Mucosa of rectum (tissue), 2 donors: ENCODE measurements at regions not wholly inside any gene's neighbourhood (a gene's known extent, or its start where the extent isn't known, plus 50 kb on each side); places are given as distances from the start of the nearest gene placed in this dataset.
"Not testable (repeated sequence)": the region's sequence is repeated elsewhere in the genome, so short reads cannot be mapped to it uniquely, and the experiment has no call there.

Experiments
- H3K27ac ChIP-seq, 2 donors: one replicate each; pipeline ENCODE4 v1.7.0; 2013; ENCODE audit warnings: inconsistent platforms in 2 of 2, low read depth in 2 of 2, low read length in 2 of 2
- H3K27me3 ChIP-seq, 2 donors: one replicate each; pipeline ENCODE4 v1.7.0; 2013; ENCODE audit warnings: low read length in 2 of 2; ENCODE audit not compliant: control insufficient read depth in 2 of 2, insufficient read depth in 2 of 2
- H3K36me3 ChIP-seq, 2 donors: one replicate each; pipeline ENCODE4 v1.7.0; 2013; ENCODE audit warnings: low read length in 2 of 2; ENCODE audit not compliant: control insufficient read depth in 2 of 2, insufficient read depth in 2 of 2
- H3K4me1 ChIP-seq, 2 donors: one replicate each; pipeline ENCODE4 v1.7.0; 2013; ENCODE audit warnings: low read length in 2 of 2, mild to moderate bottlenecking in 1 of 2; ENCODE audit not compliant: control insufficient read depth in 2 of 2, insufficient read depth in 2 of 2
- H3K4me3 ChIP-seq, 2 donors: one replicate each; pipeline ENCODE4 v1.7.0; 2013; ENCODE audit warnings: low read length in 2 of 2
- H3K9ac ChIP-seq, 2 donors: one replicate each; pipeline ENCODE4 v1.7.0; 2013; ENCODE audit warnings: low read length in 2 of 2, low read depth in 1 of 2, mild to moderate bottlenecking in 1 of 2
- H3K9me3 ChIP-seq, 2 donors: one replicate each; pipeline ENCODE4 v1.7.0; 2013; ENCODE audit warnings: low read length in 2 of 2; ENCODE audit not compliant: control insufficient read depth in 2 of 2
- donor health status: healthy.
- donor health status: Normal muscosa, but diverticular disease.

DNA sequence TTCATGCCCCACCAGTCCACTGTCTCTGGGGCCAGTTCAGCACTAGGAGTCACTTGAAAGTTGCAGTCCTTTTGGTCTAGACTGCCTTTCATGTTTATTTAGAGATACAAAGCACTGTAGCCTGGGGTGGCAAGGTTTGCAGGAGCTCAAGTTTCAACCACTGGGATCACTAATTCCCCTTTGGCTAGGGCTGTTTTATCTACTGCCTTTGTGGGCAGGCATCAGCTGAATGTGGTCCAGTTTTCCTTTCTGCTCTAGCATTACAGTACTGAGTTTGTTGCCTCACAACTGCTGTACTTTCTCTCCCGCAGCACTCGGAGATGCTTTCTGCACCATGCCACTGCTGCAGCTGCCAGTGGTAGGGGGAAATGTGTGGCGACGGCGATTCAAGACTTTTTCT, 222.3 kb upstream of the HDX start:
- no peaks in the 10 kb centered on the region for H3K9me3 ChIP-seq
- H3K4me1 ChIP-seq = no peaks in the 10 kb centered on the region
- no peak overlapping the region for H3K4me3 ChIP-seq
- H3K9ac ChIP-seq = no peak overlapping the region
- no peaks in the 10 kb centered on the region for H3K36me3 ChIP-seq
- no peaks in the 10 kb centered on the region for H3K27me3 ChIP-seq
- H3K27ac ChIP-seq = no peak overlapping the region

DNA sequence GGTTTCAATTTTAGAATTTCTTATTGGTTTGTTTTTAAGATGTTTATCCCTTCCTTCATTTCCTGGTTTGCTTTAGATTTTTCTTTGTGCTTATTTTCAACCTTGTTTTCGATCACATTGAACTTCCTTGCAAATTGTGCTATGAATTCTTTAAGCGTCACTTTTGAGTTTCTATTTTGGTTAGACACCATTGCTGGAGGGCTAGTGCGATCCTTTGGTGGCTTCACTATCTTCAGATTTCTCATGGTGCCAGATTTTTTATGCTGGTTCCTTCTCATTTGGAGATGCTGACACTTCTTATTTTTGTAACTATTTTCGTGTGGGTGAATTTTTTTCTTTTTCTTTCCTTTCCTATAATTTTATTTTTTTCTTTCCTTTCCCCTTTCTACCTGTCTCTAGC, 227.2 kb upstream of the HDX start:
- Histone ChIP-seq H3K4me3 (no peak overlapping the region), H3K9me3 (no peaks in the 10 kb centered on the region), H3K27me3 (no peaks in the 10 kb centered on the region), H3K36me3 (no peaks in the 10 kb centered on the region), H3K9ac (no peak overlapping the region), H3K27ac (no peak overlapping the region), H3K4me1 (no peaks in the 10 kb centered on the region)

DNA sequence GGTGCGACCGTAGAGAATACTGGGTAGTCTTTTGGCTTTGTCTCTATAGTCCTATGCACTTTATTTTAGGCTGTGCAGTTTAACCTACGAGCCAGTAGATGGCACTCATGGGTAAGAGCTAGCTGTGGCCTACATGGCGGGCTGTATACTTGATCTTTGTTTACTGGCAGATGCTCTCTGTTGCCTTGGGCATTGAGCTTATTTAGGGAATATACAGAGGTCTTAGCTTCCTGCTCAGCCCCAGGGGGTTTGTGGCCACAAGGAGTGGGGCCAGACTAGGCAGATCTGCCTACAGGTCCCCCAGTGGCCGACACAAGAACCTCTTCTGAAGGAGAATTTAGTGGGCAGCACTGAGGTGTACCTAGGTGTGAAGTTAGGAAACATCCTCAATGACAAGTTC, 227.6 kb upstream of the HDX start:
- Histone ChIP-seq H3K9ac (no peak overlapping the region), H3K27me3 (no peaks in the 10 kb centered on the region), H3K4me1 (no peaks in the 10 kb centered on the region), H3K9me3 (no peaks in the 10 kb centered on the region), H3K4me3 (no peak overlapping the region), H3K27ac (no peak overlapping the region), H3K36me3 (no peaks in the 10 kb centered on the region)

DNA sequence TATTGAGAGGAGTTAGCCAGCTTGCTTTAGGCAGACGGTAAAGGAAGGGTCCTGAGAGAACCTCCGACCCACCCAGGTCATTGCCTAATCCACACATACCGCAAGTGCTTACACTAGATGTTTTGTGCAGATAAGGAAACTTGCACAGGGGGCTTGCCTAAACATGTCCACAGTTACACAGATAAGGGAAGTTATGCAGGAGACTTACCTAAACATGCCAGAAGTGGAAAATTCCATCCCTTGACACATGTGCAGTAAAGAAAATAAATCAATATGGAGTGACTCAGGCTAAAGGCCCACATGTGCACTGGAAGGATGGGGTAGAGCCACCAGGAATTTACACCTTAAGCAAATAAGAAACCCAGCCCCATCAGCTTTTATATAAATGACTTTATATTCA, 232.8 kb upstream of the HDX start:
- Histone ChIP-seq H3K4me3 (no peak overlapping the region), H3K27ac (no peak overlapping the region), H3K27me3 (no peaks in the 10 kb centered on the region), H3K36me3 (no peaks in the 10 kb centered on the region), H3K4me1 (peaks cover 0 to 2% of the 10 kb centered on the region in 2 donors), H3K9ac (no peak overlapping the region), H3K9me3 (no peaks in the 10 kb centered on the region)

DNA sequence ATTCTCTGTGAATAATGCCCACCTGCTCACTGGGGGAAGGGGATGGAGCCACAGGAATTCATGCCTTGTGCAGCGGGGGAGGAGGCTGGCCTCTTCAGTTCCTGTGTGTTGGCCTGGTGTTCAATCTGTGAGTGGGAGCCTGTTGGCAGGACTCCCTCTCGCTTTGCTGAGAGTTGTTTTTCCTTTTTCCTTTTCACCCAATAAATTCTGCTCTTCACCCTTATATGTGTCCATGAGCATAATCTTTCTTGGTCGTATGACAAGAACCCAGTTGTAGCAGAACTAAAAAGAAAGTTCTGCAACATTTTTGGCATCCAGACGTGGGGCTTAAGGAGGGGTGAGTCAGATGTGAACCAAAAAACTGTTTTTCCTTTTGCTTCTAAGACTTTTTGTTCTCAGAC, 235.2 kb upstream of the HDX start:
- Histone ChIP-seq H3K9ac (no peak overlapping the region), H3K4me3 (no peak overlapping the region), H3K27me3 (no peaks in the 10 kb centered on the region), H3K36me3 (no peaks in the 10 kb centered on the region), H3K4me1 (peaks cover 0 to 2% of the 10 kb centered on the region in 2 donors), H3K9me3 (no peaks in the 10 kb centered on the region), H3K27ac (no peak overlapping the region)

DNA sequence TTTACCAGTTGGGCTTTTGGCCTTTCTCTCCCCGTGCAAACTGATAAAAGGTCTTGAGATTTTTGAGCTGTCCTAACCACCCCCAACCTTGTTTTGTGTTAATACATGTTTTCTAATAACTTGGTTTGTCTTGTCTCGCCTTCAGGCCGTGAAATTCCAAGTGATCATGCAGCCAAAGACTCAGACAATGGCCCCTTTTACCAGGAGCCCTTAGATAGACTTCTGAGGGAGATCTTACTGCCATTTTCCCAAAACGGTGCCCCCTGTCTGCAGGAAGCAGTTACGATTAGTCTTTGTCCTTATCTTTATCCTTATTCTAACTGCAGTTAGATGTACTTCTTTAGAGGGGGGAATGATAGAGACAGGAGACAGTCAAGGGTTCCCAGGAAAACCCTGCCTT, 245.3 kb upstream of the HDX start:
- H3K27ac ChIP-seq = no peak overlapping the region
- no peaks in the 10 kb centered on the region for H3K27me3 ChIP-seq
- peaks cover 0 to 2% of the 10 kb centered on the region in 2 donors for H3K4me1 ChIP-seq
- H3K36me3 ChIP-seq = no peaks in the 10 kb centered on the region
- no peaks in the 10 kb centered on the region for H3K9me3 ChIP-seq
- H3K9ac ChIP-seq = no peak overlapping the region
- no peak overlapping the region for H3K4me3 ChIP-seq

DNA sequence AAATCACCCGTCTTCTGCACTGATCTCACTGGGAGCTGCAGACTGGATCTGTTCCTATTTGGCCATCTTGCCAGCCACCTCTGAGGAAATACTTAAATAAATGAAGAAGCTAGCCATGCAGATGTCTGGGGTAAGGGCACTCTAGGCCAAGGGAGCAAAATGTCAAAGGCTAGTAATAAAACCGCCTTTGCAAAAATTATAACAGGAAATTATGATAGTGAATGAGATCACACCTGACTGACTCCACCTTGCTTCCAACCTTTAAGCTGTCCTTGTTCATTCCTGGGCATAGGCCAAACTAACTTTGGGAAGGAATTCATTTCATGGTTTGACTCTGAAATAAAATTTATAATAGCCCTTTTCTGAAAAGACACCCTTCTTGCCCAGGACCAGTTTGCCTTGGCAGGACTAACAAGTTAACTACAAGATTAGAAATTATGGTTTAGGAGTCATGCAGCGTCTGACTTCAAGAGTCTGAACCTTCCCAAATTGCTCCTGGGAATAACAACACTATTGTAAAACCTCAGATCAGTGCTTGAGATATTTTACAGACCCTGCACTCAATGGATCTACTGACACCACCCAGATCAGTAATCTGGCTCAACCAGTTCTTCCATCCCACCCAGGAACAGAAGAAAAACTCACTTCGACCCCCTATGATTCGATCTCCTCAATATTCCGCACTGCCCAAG, 246.9 kb upstream of the HDX start:
- Histone ChIP-seq H3K27me3 (no peaks in the 10 kb centered on the region), H3K9me3 (no peaks in the 10 kb centered on the region), H3K36me3 (no peaks in the 10 kb centered on the region), H3K9ac (no peak overlapping the region), H3K4me1 (peaks cover 0 to 2% of the 10 kb centered on the region in 2 donors), H3K4me3 (no peak overlapping the region), H3K27ac (peak overlapping the region in 1 of 2 donors; percentile 55)

DNA sequence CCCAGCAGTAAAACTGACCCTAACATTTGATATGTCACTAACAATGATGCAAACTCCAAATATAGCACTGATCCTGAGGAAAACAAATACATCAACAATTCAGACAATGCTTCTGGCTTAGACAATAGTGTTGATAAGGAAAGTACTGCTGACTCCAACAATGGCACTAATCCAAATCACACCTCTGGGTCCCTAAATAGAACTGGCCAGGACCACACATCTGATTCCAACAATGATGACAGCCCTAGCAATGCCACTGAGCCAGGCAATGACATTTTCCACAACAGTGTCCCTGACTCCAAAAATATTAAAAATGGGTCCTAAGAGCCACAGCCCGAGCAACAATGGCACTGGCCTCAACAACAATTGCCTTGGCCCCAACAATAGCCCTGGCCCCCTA, 243.1 kb upstream of the APOOL start:
- no peaks in the 10 kb centered on the region for H3K36me3 ChIP-seq
- H3K9ac ChIP-seq = no peak overlapping the region
- H3K27me3 ChIP-seq = no peaks in the 10 kb centered on the region
- H3K27ac ChIP-seq = no peak overlapping the region
- no peaks in the 10 kb centered on the region for H3K4me1 ChIP-seq
- no peak overlapping the region for H3K4me3 ChIP-seq
- no peaks in the 10 kb centered on the region for H3K9me3 ChIP-seq

DNA sequence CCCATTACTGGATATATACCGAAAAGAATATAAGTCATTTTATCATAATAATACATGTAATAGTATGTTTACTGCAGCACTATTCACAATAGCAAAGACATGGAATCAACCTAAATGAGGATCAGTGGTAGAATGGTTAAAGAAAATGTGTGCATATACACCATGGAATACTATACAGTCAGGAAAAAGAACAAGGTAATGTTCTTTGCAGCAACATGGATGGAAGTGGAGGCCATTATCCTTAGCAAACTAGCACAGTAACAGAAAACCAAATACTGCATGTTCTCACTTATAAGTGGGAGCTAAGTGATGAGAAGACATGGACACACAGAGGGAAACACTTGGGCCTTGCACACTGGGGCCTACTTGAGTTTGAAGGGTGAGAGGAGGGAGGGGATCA, 207.4 kb upstream of the APOOL start:
- no peaks in the 10 kb centered on the region for H3K36me3 ChIP-seq
- H3K9me3 ChIP-seq = no peaks in the 10 kb centered on the region
- H3K4me3 ChIP-seq = no peak overlapping the region
- H3K27ac ChIP-seq = no peak overlapping the region
- H3K27me3 ChIP-seq = no peaks in the 10 kb centered on the region
- no peaks in the 10 kb centered on the region for H3K4me1 ChIP-seq
- no peak overlapping the region for H3K9ac ChIP-seq

DNA sequence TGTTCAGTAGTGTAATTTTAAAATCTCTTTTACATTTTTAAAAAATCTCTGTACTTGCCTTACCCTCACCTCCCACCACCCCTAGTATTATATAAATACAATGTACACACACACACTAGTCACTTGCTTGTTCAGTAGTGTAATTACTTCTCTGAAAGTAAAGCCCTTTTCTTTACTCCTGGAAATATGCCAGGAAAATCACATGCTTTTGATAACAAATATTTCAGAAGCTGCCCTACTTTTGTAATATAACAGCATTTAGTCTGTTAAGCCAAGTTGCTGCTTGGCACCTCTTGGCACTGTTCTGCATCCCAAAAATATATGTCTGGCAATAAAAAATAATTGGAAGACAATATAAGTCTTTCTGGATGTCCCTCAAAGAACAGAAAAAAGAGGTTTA, 172.8 kb upstream of the APOOL start:
- H3K9ac ChIP-seq = no peak overlapping the region
- no peaks in the 10 kb centered on the region for H3K4me1 ChIP-seq
- H3K9me3 ChIP-seq = no peaks in the 10 kb centered on the region
- no peak overlapping the region for H3K27ac ChIP-seq
- no peaks in the 10 kb centered on the region for H3K36me3 ChIP-seq
- no peak overlapping the region for H3K4me3 ChIP-seq
- H3K27me3 ChIP-seq = no peaks in the 10 kb centered on the region

DNA sequence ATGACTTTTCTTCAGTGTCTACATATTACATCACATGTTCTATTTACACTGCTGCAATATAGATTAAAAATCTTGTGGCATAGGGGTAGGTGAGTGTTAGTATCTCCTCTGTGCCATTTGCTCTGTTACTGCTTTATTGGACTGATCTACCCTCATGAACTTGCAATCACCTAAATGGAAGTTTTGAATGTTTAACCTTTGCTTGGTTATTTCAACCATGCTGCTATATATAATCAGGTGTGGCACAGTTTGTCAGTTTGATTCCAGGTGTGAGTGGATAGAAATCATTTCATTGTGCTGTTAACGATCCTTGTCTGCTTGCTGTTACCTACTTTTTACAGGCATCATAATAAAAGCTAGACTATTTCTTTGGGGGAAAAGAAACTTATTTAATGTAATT, 157.1 kb upstream of the APOOL start:
- not testable (repeated sequence) for H3K9me3 ChIP-seq, H3K36me3 ChIP-seq, H3K4me1 ChIP-seq, H3K4me3 ChIP-seq, H3K27me3 ChIP-seq, H3K9ac ChIP-seq
- peak overlapping the region in 1 of 2 donors; percentile 38 for H3K27ac ChIP-seq
